GM12878 (cell line): ENCODE measurements at regions not wholly inside any gene's neighbourhood (a gene's known extent, or its start where the extent isn't known, plus 50 kb on each side); places are given as distances from the start of the nearest gene placed in this dataset.

Experiments
- ATF3 ChIP-seq: IDR thresholded peaks from 2 replicates; pipeline ENCODE4 v1.6.1; 2011; ENCODE audit warnings: low read depth, mild to moderate bottlenecking, low read length, moderate library complexity, borderline replicate concordance; ENCODE audit errors: extremely low read depth
- BCLAF1 ChIP-seq: fragments of 450-650 bp; IDR thresholded peaks from 2 replicates; pipeline ENCODE4 v1.6.1; 2017; ENCODE audit warnings: antibody characterized with exemption, mild to moderate bottlenecking, moderate library complexity
- CEBPZ ChIP-seq: fragments of 150-350 bp; IDR thresholded peaks from 2 replicates; pipeline ENCODE4 v1.6.1; 2016; ENCODE audit warnings: low read depth, low read length
- CHD2 ChIP-seq: IDR thresholded peaks from 2 replicates; pipeline ENCODE4 v1.6.1; 2011; ENCODE audit warnings: low read depth, low read length, improper control_type of control experiment, borderline replicate concordance
- CHD4 ChIP-seq: fragments of 200-600 bp; sonication (generic); IDR thresholded peaks from 2 replicates; pipeline ENCODE4 v1.6.1; 2016; ENCODE audit warnings: mild to moderate bottlenecking
- E2F4 ChIP-seq: IDR thresholded peaks from 2 replicates; pipeline ENCODE4 v1.6.1; 2012; ENCODE audit warnings: low read depth, low read length, improper control_type of control experiment
- FOXK2 ChIP-seq: fragments of 450-650 bp; IDR thresholded peaks from 2 replicates; pipeline ENCODE4 v1.6.1; 2017; ENCODE audit warnings: mild to moderate bottlenecking, moderate library complexity
- KLF5 ChIP-seq: fragments of 450-650 bp; IDR thresholded peaks from 2 replicates; pipeline ENCODE4 v1.6.1; 2014; ENCODE audit warnings: mild to moderate bottlenecking; ENCODE audit not compliant: partially characterized antibody
- MEF2B ChIP-seq: fragments of 450-650 bp; IDR thresholded peaks from 2 replicates; pipeline ENCODE4 v1.6.1; 2018; ENCODE audit warnings: mild to moderate bottlenecking, moderate library complexity; ENCODE audit not compliant: partially characterized antibody, poor library complexity, severe bottlenecking
- NKRF ChIP-seq: fragments of 450-650 bp; conservative IDR thresholded peaks from 2 replicates; pipeline ENCODE4 v1.6.1; 2017; ENCODE audit warnings: mild to moderate bottlenecking, moderate library complexity
- PKNOX1 ChIP-seq: fragments of 450-650 bp; IDR thresholded peaks from 2 replicates; pipeline ENCODE4 v1.6.1; 2016; ENCODE audit warnings: mild to moderate bottlenecking
- SIN3A ChIP-seq: IDR thresholded peaks from 2 replicates; pipeline ENCODE4 v1.6.1; 2012; ENCODE audit warnings: low read depth, low read length, improper control_type of control experiment
- SMAD5 ChIP-seq: IDR thresholded peaks from 2 replicates; pipeline ENCODE4 v1.6.1; 2016; ENCODE audit warnings: antibody characterized with exemption, low read depth
- SRF ChIP-seq, 2 experiments: IDR thresholded peaks; 2 replicates each; pipeline ENCODE4 v1.6.1; 2011; ENCODE audit warnings: low read depth in 2 of 2, low read length in 2 of 2, mild to moderate bottlenecking in 1 of 2, moderate library complexity in 1 of 2

- 0 out of 2 replicates have a peak, but pooled peaks have one; percentile 18 for TF ChIP-seq CHD2
- TF ChIP-seq FOXK2, result no peak
- TF ChIP-seq PKNOX1, result peak; percentile 40; the same call in 1 of the 2 replicates
- no peak for TF ChIP-seq CEBPZ
- TF ChIP-seq KLF5, result no peak
- TF ChIP-seq SIN3A, result no peak
- no peak for TF ChIP-seq CHD4
- TF ChIP-seq E2F4, result no peak
- no peak for TF ChIP-seq NKRF
- TF ChIP-seq MEF2B, result no peak
- TF ChIP-seq SRF (IDR thresholded peaks at IDR 0.05; ENCODE audit: low read depth in 2 of 2, low read length in 2 of 2), result 0 out of 4 replicates have a peak, but pooled peaks of 1 of the 2 experiments have one; percentile 6
- TF ChIP-seq BCLAF1, result no peak
- no peak for TF ChIP-seq ATF3
- no peak for TF ChIP-seq SMAD5
Measured at GRCh38 chr14:71597955-71598660, 334.1 kb upstream of the RGS6 start (continued).
